WTC11 (cell line): ENCODE measurements at regions not wholly inside any gene's neighbourhood (a gene's known extent, or its start where the extent isn't known, plus 50 kb on each side); places are given as distances from the start of the nearest gene placed in this dataset.

ENCODE experiments used
- ATAC-seq: fragments of 200-7000 bp; cut with Tn5 transposase; 2 replicates; pipeline ENCODE4 v1.10.0; 2021; ENCODE audit warnings: mild to moderate bottlenecking, moderate library complexity
- CTCF ChIA-PET: fragments of 300-600 bp; sonication (Branson Sonifier 250); formaldehyde crosslinking; loops from one replicate; lab custom pipeline; 2021; ENCODE audit warnings: antibody characterized with exemption; lab: Charles Lee
- POLR2A ChIA-PET: fragments of 350-600 bp; sonication (Branson Sonifier 250); formaldehyde crosslinking; loops from one replicate; lab custom pipeline; 2021; ENCODE audit warnings: antibody characterized with exemption; lab: Charles Lee
- DNase-seq: peaks from one replicate; pipeline ENCODE4 v3.0.0; 2021; ENCODE audit warnings: low spot score
- H3K27ac Mint-ChIP-seq: 2 replicates; pipeline ENCODE4 v1.8.0; 2021; ENCODE audit warnings: mixed read lengths
- H3K27me3 Mint-ChIP-seq: 2 replicates; pipeline ENCODE4 v1.8.0; 2021; ENCODE audit warnings: low read depth, mild to moderate bottlenecking, moderate library complexity, mixed read lengths
- H3K36me3 Mint-ChIP-seq: 2 replicates; pipeline ENCODE4 v1.8.0; 2021; ENCODE audit warnings: mixed read lengths
- H3K4me1 Mint-ChIP-seq: 2 replicates; pipeline ENCODE4 v1.8.0; 2022; ENCODE audit warnings: mixed read lengths
- H3K4me3 Mint-ChIP-seq: 2 replicates; pipeline ENCODE4 v1.8.0; 2021; ENCODE audit warnings: mild to moderate bottlenecking, moderate library complexity, mixed read lengths
- H3K9me3 Mint-ChIP-seq: 2 replicates; pipeline ENCODE4 v1.8.0; 2021; ENCODE audit warnings: mixed read lengths
- ATF3 ChIP-seq: sonication (generic); formaldehyde crosslinking; conservative IDR thresholded peaks from 2 replicates; pipeline ENCODE4 v1.8.1; 2022; ENCODE audit warnings: mild to moderate bottlenecking, missing genetic modification reagents
- CDX4 ChIP-seq: fragments of 250-450 bp; sonication (Bioruptor Pico); IDR thresholded peaks from 2 replicates; pipeline ENCODE4 v1.9.0; 2021; ENCODE audit warnings: moderate library complexity, mild to moderate bottlenecking, inconsistent platforms, borderline replicate concordance
- E2F1 ChIP-seq: sonication (generic); formaldehyde crosslinking; IDR thresholded peaks from 2 replicates; pipeline ENCODE4 v1.8.0; 2022; ENCODE audit warnings: mild to moderate bottlenecking, missing genetic modification reagents
- ESRRA ChIP-seq: sonication (generic); formaldehyde crosslinking; IDR thresholded peaks from 2 replicates; pipeline ENCODE4 v1.8.1; 2022; ENCODE audit warnings: mild to moderate bottlenecking, missing genetic modification reagents, borderline replicate concordance
- FOXK1 ChIP-seq: sonication (generic); formaldehyde crosslinking; IDR thresholded peaks from 2 replicates; pipeline ENCODE4 v1.8.0; 2022; ENCODE audit warnings: mild to moderate bottlenecking, moderate library complexity, missing genetic modification reagents
- FOXP1 ChIP-seq: sonication (generic); formaldehyde crosslinking; IDR thresholded peaks from 2 replicates; pipeline ENCODE4 v1.8.0; 2022; ENCODE audit warnings: missing genetic modification reagents, mild to moderate bottlenecking, moderate library complexity, borderline replicate concordance
- GABPB1 ChIP-seq: sonication (generic); formaldehyde crosslinking; IDR thresholded peaks from 2 replicates; pipeline ENCODE4 v1.8.1; 2023; ENCODE audit warnings: mild to moderate bottlenecking, missing genetic modification reagents
- HMGA2 ChIP-seq: fragments of 250-450 bp; sonication (Bioruptor Pico); IDR thresholded peaks from 2 replicates; pipeline ENCODE4 v1.4.0; 2021; ENCODE audit warnings: mild to moderate bottlenecking, moderate library complexity
- IRF1 ChIP-seq: sonication (generic); formaldehyde crosslinking; IDR thresholded peaks from 2 replicates; pipeline ENCODE4 v1.8.0; 2023; ENCODE audit warnings: missing genetic modification reagents
- JUN ChIP-seq: sonication (generic); formaldehyde crosslinking; IDR thresholded peaks from 2 replicates; pipeline ENCODE4 v1.8.0; 2023; ENCODE audit warnings: mild to moderate bottlenecking, missing genetic modification reagents
- NFATC4 ChIP-seq: fragments of 250-450 bp; sonication (Bioruptor Pico); IDR thresholded peaks from 2 replicates; pipeline ENCODE4 v1.9.0; 2021; ENCODE audit warnings: mild to moderate bottlenecking
- NR1H2 ChIP-seq: sonication (generic); formaldehyde crosslinking; IDR thresholded peaks from 2 replicates; pipeline ENCODE4 v1.9.0; 2021; ENCODE audit warnings: mild to moderate bottlenecking, moderate library complexity, missing genetic modification reagents
- NR2C2 ChIP-seq: sonication (generic); formaldehyde crosslinking; IDR thresholded peaks from 2 replicates; pipeline ENCODE4 v1.8.0; 2022; ENCODE audit warnings: mild to moderate bottlenecking, missing genetic modification reagents
- SMAD3 ChIP-seq: sonication (generic); formaldehyde crosslinking; IDR thresholded peaks from 2 replicates; pipeline ENCODE4 v1.8.0; 2022; ENCODE audit warnings: missing genetic modification reagents, mild to moderate bottlenecking, borderline replicate concordance
- TP53 ChIP-seq: sonication (generic); formaldehyde crosslinking; IDR thresholded peaks from 2 replicates; pipeline ENCODE4 v1.8.1; 2023; ENCODE audit warnings: mild to moderate bottlenecking, missing genetic modification reagents
- ZBTB21 ChIP-seq: sonication (generic); formaldehyde crosslinking; IDR thresholded peaks from 2 replicates; pipeline ENCODE4 v1.8.1; 2023; ENCODE audit warnings: mild to moderate bottlenecking, missing genetic modification reagents, borderline replicate concordance
- ZNF281 ChIP-seq: sonication (generic); formaldehyde crosslinking; IDR thresholded peaks from 2 replicates; pipeline ENCODE4 v1.8.0; 2023; ENCODE audit warnings: mild to moderate bottlenecking, missing genetic modification reagents
- ZNF396 ChIP-seq: fragments of 250-450 bp; sonication (Bioruptor Pico); IDR thresholded peaks from 2 replicates; pipeline ENCODE4 v1.8.0; 2021; ENCODE audit warnings: mild to moderate bottlenecking, moderate library complexity, borderline replicate concordance
- ZNF416 ChIP-seq: fragments of 250-450 bp; sonication (Bioruptor Pico); IDR thresholded peaks from 2 replicates; pipeline ENCODE4 v1.9.0; 2021; ENCODE audit warnings: mild to moderate bottlenecking, inconsistent platforms
- ZSCAN18 ChIP-seq: fragments of 250-450 bp; sonication (Bioruptor Pico); IDR thresholded peaks from 2 replicates; pipeline ENCODE4 v2.1.2; 2022; ENCODE audit warnings: mild to moderate bottlenecking, moderate library complexity

- TF ChIP-seq GABPB1 (CRISPR knock-in tag) (no peak), ATF3 (CRISPR knock-in tag) (no peak)
Observed at GRCh38 chr6:135779213-135779612, 72.3 kb upstream of the PDE7B start (continued).

- no peak for DNase-seq
- Mint-ChIP-seq H3K27me3 (no peaks in the 10 kb centered on the region), H3K4me1 (no peaks in the 10 kb centered on the region), H3K27ac (no peak overlapping the region), H3K4me3 (no peak overlapping the region), H3K36me3 (no peaks in the 10 kb centered on the region), H3K9me3 (peaks cover 10% of the 10 kb centered on the region; the same call in 1 of the 2 replicates)
- ChIA-PET CTCF (no interaction called here), POLR2A (no interaction called here)
- TF ChIP-seq FOXP1 (CRISPR knock-in tag) = no peak
- TF ChIP-seq IRF1 (CRISPR knock-in tag) = no peak
- TF ChIP-seq CDX4 (CRISPR knock-in tag) = no peak
- TF ChIP-seq ESRRA (CRISPR knock-in tag) = no peak
- TF ChIP-seq ZBTB21 (CRISPR knock-in tag) = no peak
- TF ChIP-seq FOXK1 (CRISPR knock-in tag) = no peak
- no peak for ATAC-seq
Observed at GRCh38 chr6:135780326-135780725, 71.2 kb upstream of the PDE7B start.

GRCh38 chr6:135782546-135782945 lies 69.0 kb upstream of the PDE7B start:
- no peak overlapping the region for H3K27ac Mint-ChIP-seq
- H3K9me3 Mint-ChIP-seq = peaks cover 10% of the 10 kb centered on the region; the same call in 1 of the 2 replicates
- no peak overlapping the region for H3K4me3 Mint-ChIP-seq
- H3K4me1 Mint-ChIP-seq = no peaks in the 10 kb centered on the region
- POLR2A ChIA-PET = no interaction called here
- no peak for TF ChIP-seq E2F1 (CRISPR knock-in tag)
- TF ChIP-seq JUN (CRISPR knock-in tag) = no peak
- TF ChIP-seq ZBTB21 (CRISPR knock-in tag) = no peak
- no peak for TF ChIP-seq NR2C2 (CRISPR knock-in tag)
- no peak for TF ChIP-seq TP53 (CRISPR knock-in tag)
- TF ChIP-seq ZSCAN18 (CRISPR knock-in tag) = no peak
- TF ChIP-seq ZNF396 (CRISPR knock-in tag) = no peak
- no peak for TF ChIP-seq SMAD3 (CRISPR knock-in tag)
- no peak for TF ChIP-seq NFATC4
- no peak for TF ChIP-seq HMGA2 (CRISPR knock-in tag)
- no peak for TF ChIP-seq ZNF281 (CRISPR knock-in tag)
- TF ChIP-seq NR1H2 (CRISPR knock-in tag) = no peak
- no peak for TF ChIP-seq ZNF416
- no peaks in the 10 kb centered on the region for H3K36me3 Mint-ChIP-seq
- CTCF ChIA-PET = no interaction called here
- DNase-seq = no peak
- no peak for ATAC-seq
- no peaks in the 10 kb centered on the region for H3K27me3 Mint-ChIP-seq
